Body of pancreas (tissue), 4 donors: ENCODE measurements at regions not wholly inside any gene's neighbourhood (a gene's known extent, or its start where the extent isn't known, plus 50 kb on each side); places are given as distances from the start of the nearest gene placed in this dataset.

Experiments
- CTCF ChIP-seq, 7 experiments: fragments of 450-650 bp in 4 of 7; fragments of 200-600 bp in 3 of 7; sonication (generic) in 3 of 7; IDR thresholded peaks; one replicate each; pipeline ENCODE4 v1.5.1; 2016 to 2019; ENCODE audit warnings: antibody characterized with exemption in 7 of 7
- POLR2A ChIP-seq, 3 donors: fragments of 450-650 bp; IDR thresholded peaks; one replicate each; pipeline ENCODE4 v1.6.1; 2016; ENCODE audit warnings: antibody characterized with exemption in 3 of 3, mild to moderate bottlenecking in 2 of 3

GRCh38 chr14:82419933-82420332 lies 886.3 kb upstream of the SEL1L start:
- no peak for TF ChIP-seq CTCF (IDR thresholded peaks at IDR 0.05)
- TF ChIP-seq POLR2A (IDR thresholded peaks at IDR 0.05): no peak
